ENCODE measurements at regions not wholly inside any gene's neighbourhood (a gene's known extent, or its start where the extent isn't known, plus 50 kb on each side); places are given as distances from the start of the nearest gene placed in this dataset.

DNA sequence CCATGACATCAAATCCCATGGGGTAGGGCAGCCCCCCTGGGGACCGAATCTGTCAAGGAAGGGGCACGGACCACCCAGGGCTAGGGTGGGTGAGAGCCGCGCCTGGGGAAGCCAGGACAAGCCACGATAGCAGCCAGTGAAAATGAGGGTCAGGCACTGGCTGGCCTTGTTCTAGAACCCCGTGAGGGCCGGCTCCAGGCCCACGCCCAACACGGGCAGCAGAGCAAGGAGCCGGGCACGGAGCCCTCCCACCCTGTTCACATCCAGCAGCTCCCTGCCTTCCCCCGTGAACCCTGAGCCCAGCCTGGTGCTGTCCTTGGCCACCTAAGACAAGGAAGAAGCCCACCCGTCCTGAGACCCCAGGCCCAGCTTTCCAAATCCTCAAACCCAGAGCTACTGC is 256.7 kb downstream of the PARN start (continued):
- TF ChIP-seq, protein P1, sequence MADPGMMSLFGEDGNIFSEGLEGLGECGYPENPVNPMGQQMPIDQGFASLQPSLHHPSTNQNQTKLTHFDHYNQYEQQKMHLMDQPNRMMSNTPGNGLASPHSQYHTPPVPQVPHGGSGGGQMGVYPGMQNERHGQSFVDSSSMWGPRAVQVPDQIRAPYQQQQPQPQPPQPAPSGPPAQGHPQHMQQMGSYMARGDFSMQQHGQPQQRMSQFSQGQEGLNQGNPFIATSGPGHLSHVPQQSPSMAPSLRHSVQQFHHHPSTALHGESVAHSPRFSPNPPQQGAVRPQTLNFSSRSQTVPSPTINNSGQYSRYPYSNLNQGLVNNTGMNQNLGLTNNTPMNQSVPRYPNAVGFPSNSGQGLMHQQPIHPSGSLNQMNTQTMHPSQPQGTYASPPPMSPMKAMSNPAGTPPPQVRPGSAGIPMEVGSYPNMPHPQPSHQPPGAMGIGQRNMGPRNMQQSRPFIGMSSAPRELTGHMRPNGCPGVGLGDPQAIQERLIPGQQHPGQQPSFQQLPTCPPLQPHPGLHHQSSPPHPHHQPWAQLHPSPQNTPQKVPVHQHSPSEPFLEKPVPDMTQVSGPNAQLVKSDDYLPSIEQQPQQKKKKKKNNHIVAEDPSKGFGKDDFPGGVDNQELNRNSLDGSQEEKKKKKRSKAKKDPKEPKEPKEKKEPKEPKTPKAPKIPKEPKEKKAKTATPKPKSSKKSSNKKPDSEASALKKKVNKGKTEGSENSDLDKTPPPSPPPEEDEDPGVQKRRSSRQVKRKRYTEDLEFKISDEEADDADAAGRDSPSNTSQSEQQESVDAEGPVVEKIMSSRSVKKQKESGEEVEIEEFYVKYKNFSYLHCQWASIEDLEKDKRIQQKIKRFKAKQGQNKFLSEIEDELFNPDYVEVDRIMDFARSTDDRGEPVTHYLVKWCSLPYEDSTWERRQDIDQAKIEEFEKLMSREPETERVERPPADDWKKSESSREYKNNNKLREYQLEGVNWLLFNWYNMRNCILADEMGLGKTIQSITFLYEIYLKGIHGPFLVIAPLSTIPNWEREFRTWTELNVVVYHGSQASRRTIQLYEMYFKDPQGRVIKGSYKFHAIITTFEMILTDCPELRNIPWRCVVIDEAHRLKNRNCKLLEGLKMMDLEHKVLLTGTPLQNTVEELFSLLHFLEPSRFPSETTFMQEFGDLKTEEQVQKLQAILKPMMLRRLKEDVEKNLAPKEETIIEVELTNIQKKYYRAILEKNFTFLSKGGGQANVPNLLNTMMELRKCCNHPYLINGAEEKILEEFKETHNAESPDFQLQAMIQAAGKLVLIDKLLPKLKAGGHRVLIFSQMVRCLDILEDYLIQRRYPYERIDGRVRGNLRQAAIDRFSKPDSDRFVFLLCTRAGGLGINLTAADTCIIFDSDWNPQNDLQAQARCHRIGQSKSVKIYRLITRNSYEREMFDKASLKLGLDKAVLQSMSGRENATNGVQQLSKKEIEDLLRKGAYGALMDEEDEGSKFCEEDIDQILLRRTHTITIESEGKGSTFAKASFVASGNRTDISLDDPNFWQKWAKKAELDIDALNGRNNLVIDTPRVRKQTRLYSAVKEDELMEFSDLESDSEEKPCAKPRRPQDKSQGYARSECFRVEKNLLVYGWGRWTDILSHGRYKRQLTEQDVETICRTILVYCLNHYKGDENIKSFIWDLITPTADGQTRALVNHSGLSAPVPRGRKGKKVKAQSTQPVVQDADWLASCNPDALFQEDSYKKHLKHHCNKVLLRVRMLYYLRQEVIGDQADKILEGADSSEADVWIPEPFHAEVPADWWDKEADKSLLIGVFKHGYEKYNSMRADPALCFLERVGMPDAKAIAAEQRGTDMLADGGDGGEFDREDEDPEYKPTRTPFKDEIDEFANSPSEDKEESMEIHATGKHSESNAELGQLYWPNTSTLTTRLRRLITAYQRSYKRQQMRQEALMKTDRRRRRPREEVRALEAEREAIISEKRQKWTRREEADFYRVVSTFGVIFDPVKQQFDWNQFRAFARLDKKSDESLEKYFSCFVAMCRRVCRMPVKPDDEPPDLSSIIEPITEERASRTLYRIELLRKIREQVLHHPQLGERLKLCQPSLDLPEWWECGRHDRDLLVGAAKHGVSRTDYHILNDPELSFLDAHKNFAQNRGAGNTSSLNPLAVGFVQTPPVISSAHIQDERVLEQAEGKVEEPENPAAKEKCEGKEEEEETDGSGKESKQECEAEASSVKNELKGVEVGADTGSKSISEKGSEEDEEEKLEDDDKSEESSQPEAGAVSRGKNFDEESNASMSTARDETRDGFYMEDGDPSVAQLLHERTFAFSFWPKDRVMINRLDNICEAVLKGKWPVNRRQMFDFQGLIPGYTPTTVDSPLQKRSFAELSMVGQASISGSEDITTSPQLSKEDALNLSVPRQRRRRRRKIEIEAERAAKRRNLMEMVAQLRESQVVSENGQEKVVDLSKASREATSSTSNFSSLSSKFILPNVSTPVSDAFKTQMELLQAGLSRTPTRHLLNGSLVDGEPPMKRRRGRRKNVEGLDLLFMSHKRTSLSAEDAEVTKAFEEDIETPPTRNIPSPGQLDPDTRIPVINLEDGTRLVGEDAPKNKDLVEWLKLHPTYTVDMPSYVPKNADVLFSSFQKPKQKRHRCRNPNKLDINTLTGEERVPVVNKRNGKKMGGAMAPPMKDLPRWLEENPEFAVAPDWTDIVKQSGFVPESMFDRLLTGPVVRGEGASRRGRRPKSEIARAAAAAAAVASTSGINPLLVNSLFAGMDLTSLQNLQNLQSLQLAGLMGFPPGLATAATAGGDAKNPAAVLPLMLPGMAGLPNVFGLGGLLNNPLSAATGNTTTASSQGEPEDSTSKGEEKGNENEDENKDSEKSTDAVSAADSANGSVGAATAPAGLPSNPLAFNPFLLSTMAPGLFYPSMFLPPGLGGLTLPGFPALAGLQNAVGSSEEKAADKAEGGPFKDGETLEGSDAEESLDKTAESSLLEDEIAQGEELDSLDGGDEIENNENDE (IDR thresholded peaks at IDR 0.05; ENCODE audit: low read depth, low read length): no peak
- TF ChIP-seq POLR2AphosphoS5 (IDR thresholded peaks at IDR 0.05; ENCODE audit: control insufficient read depth, insufficient read depth, low read depth, low read length) (no peak), ZNF778 (CRISPR knock-in tag; IDR thresholded peaks at IDR 0.05) (no peak), ZNF785 (CRISPR knock-in tag; IDR thresholded peaks at IDR 0.05) (no peak)
